HG03095 (cell line): ENCODE measurements at regions not wholly inside any gene's neighbourhood (a gene's known extent, or its start where the extent isn't known, plus 50 kb on each side); places are given as distances from the start of the nearest gene placed in this dataset.
"Not testable (repeated sequence)": the region's sequence is repeated elsewhere in the genome, so short reads cannot be mapped to it uniquely, and the experiment has no call there.

Source experiments
- ATAC-seq: cut with Tn5 transposase; IDR thresholded peaks from one replicate; pipeline ENCODE4 v1.9.1; 2021; ENCODE audit warnings: moderate library complexity; ENCODE audit not compliant: unreplicated experiment

DNA sequence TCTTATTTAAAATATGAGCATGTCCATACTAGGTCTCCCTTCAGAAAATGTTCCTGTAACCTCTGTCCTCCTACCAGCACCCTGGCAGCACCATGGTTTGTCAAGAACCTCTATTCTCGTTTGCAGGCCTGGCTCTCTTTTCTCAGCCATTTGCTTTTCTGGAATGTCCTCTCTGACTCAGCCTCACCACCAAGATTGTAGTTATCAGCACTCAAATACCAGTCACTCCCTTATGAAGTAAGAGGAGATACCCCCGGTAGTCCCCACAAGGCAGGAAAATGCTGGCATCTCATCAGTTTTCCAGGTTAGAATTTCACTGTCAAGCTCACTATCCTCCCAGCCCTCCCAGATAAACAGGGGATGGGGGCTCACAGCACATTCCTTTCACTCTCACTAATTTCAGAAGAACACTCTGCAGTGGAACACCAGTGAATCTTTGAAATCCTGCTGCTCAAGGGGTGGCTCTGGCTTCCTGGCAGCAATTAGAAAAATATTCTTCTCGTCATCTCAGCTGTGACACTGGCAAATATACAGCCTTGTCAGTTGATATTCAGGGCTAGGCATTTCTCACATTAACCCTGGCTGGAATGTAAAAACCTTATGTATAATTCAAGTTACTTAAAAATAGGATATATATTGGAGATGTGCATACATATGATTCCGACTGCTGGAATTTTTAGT is 129.2 kb downstream of the TBX18 start:
- ATAC-seq: no peak

DNA sequence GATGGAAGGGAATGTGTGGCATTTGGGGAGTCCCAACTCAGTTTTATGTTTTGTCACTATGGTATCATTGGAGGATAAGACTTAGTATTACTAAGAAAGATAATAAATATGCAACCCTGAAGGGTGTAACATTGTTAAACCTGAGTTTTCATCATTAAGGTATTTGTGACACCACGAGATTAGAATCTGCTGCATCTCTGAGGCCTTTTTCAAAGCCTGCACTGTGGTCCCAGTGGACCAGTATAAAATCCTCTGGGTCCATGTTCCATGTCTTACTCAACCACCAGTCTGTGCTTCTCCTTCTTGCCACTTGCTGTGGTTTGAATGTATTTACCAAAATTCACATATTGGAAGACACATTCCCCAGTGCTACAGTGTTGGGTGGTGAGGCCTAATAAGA is 130.6 kb downstream of the TBX18 start:
- no peak for ATAC-seq

DNA sequence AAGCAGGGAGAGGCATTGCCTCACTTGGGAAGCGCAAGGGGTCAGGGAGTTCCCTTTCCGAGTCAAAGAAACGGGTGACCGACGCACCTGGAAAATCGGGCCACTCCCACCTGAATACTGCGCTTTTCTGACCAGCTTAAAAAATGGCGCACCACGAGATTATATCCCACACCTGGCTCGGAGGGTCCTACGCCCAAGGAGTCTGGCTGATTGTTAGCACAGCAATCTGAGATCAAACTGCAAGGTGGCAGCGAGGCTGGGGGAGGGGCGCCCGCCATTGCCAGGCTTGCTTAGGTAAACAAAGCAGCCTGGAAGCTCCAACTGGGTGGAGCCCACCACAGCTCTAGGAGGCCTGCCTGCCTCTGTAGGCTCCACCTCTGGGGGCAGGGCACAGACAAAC is 137.9 kb downstream of the TBX18 start:
- not testable (repeated sequence) for ATAC-seq

DNA sequence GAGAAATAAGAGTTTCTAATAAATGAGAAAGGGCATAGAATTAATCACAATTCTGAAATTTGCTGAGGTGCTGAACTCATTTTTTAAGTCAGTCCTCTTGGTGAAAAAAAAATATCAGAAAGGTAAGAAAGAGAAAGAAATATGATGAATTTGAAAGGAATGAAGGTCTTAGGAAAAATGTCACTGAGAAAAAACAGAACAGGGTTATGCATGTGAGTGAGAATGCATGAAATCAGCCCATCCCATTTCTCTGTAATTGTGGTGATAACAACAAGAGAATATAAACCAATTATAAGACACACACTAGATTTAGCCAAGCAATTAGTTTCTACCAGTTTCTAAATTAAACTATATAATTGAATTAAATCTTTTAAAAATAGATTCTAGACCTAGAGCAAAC is 138.9 kb downstream of the TBX18 start:
- ATAC-seq: no peak

DNA sequence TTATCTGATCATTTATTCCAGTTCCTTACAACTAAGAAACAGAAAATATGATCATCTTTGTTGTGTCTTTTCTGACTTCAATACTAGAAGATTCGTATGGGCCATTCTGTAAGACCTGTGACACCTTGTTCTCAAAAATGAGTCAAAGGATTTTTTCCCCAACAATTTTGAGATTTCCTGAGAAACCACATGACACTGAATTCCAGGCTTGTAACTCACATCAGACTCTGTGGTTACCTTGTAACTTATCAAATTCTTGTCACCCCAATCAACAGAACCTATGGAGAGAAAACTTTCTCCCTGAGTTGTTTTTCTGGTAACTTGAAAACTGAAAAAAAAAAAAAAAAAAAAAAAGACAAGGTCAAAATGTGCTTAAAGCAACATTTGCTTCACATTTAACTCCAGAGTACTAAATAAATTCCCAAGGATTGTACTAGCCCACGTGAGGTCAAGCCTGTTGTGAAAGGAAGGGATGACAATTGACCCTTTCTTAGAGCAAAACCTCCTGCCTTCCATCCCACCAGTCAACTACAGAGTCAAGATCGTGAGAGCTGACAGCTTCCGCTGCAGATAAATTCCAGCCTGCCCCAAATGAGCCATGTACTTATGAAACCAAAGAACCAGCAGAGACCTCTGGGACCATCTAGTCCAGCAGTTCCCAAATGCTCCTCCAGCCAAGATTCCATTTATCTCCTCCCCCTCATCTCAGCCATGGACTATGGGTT is 140.3 kb downstream of the TBX18 start:
- no peak for ATAC-seq

DNA sequence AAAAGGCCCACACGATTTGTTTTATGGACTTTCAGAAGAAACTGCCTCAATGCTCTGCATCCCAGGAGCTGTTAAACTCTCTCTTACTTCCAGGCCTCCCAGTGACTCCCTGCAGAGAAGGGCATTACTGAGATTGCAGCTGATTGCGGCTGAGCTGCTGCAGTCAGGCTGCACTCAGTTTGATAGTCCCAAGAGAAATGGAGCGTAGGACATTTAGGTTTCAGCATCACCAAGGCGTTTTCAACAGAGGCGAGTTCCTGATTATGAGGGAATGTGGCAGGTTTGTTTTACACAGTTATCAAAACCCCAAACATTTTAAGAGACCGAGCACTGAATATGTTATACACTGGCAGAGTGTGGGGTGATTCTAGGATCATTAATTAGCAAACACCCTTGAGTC is 145.6 kb downstream of the TBX18 start:
- no peak for ATAC-seq

DNA sequence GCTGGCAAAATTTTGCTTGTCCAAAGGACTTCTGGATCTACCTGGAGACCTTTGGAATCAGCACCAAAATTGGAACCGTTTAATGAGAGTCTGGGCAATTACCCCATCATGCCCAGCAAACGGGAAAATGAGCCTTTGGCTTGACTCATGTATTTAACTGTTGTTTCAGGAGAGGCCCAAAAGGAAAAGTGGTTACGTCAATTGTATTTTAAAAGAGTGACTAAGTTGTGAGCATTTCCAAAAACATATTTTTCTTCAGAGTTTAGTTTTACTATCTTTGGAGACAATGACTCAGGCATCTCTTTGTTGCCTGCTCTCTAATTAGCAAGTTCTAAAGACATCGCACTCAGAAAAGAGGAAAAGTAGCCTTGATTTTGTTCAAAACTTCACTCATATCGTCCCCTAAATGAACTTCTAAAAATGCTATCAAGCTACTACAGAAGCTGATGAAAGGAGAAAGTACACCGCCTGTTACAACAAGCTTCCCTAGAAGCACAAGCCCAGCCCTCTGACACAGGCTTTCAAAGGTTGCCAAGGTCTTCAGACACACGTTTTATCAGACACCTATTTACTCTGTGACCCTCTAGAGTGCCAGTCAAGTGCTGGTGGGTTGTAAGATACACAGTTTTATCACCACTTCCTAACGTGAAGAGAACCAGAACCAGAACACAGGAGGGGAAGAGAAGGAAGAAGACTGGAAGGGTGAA is 146.2 kb downstream of the TBX18 start:
- no peak for ATAC-seq

DNA sequence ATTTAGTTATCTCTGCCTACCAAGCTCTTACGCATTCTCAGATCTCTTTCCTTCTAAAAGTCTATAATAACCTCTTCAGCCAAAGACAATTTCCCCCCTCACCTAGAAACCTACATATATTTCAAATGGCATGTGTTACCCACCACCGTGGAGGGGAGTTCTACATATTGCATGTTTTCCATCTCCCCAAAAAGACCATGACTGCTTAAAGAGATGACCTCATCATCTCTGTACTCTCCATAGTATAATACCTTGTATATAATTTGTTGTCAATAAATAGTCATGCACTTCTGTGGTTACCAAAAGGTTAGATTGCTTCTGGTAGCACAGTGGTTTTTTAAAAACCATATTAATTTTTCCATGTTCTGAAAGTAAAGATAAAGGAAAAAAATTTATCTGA is 148.4 kb downstream of the TBX18 start:
- ATAC-seq: no peak

DNA sequence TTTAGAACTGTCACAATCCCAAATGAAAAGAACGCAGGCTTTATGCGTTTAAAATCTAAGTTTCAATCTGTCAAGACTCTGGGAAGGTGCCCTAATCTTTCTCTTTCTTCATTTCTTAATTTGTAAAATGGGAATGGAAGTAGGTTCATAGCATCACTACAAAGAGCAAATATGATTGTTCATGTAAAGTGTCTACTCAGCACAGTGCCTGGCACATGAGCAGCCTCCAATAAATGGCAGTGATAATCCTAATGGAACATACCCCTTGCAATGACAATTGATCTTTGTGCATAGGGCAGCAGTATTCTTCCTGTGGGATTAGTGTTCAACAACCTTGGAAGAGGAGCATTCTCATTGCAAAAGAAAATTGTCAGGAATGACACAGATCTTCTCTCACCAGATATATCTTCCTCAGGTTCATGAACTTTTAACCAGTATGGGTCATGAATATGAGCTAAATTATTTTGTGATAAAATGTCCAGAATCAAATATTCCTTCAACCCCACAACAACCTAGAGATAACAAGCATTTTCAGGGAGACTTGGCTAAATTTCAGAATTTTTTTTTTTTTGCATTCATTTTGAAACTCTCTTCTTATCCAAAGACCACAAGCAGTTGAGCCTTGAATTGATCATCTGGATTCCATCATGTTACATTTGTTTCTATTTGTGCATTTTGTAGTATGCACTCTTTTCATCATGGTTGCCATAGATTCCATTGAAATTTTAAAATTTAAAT is 149.1 kb downstream of the TBX18 start:
- ATAC-seq: no peak

DNA sequence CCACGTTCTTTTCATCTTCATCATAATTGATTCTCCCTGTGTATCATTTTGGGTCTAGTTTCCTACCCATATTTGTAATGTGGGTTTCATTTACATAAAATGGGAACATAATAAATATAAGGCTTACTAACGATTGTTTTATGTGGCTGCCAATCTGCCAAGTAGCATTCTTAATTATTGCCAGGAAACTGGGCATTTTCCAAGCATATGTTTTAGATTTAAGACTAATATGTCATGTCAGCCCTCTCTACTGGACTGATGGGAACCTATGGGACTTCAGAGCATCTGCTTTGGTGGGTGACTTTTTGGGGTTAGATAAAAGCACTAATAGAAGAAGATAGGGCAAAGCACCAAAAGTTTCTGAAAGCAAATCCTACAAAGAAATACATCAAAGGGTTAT is 157.5 kb downstream of the TBX18 start:
- ATAC-seq: no peak

DNA sequence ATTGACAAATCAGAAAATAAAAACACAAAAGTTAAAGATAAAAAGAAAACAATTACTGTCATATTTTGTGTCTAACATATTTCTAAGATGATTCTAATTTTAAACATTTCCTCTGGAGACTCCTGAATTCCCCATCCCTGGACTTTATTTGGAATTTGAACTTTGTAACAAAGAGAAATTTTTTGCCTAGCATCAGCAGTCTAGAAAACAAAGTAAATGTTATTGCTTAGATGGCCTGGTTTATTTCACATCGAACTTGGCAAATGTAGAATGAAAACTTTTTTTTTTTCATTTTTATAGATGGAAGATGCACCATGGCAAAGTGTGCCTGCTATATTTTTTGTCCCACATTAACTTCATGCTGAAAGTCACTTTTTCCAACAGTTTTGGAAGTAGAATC is 159.1 kb downstream of the TBX18 start:
- ATAC-seq: no peak

DNA sequence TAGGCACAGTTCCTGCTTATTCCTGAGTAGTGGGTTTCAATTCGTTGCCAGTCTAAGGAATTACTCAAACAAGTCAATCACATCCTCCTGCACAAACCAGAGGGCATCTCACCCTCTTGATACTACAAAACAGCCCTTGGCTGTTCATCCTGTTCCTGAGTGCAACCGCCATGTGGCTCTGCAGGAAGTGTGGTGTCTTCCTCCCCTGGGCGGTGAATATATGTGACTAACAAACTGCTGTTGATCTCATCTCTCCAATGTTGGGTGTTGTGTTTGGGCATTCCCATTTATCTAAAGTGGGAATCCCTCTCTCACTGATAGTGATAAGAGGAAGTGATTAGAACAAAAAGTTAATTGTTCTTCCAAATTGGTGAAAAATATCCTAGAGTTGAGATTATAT is 163.0 kb downstream of the TBX18 start:
- ATAC-seq: no peak

DNA sequence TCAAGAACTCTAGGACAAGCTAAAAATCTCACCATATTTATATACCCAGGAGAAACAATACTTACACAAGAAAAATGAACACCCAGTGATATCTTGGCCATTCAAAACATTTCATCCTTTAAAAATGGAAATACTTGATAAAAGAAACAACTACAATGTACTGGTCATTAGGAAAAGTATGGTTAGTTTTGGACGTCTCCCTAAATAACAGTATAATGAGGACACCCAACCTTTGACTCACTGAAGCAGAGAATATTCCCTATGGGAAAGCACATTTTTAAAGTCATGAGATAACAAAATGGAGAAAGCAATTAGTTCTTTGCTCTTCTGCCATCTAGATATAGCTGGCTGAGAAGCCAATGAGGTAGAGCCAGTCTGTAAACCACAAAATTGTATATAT is 164.4 kb downstream of the TBX18 start:
- ATAC-seq: no peak

DNA sequence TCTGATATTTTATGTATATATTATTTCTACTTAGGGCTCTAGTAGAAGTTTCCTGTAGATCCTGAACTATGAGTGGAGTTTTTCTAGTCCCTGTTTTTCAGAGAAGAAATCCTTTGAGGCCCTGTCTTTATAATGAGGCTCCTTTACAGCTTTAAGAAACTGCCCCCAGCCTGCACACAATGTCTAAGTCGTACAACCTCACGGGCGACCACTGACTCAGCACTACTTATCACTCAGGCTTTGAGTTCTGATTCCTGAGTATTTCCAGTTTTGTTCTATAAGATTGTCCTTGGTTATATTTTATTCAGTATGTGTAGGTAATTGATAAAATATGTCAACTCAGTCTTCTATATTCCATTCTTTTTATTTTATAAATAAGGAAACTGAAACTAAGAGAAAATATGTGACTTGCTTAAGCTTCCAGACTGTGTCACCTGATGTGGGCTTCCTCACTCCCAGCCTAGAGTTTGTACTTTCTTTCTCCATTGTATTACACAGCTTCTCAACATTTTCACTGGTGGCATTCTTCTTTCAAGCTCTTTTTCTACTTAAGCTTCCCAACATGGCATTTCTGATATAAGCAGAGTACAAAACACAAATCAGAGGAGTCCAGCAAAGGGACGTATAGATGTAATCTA is 167.0 kb downstream of the TBX18 start:
- ATAC-seq: no peak

DNA sequence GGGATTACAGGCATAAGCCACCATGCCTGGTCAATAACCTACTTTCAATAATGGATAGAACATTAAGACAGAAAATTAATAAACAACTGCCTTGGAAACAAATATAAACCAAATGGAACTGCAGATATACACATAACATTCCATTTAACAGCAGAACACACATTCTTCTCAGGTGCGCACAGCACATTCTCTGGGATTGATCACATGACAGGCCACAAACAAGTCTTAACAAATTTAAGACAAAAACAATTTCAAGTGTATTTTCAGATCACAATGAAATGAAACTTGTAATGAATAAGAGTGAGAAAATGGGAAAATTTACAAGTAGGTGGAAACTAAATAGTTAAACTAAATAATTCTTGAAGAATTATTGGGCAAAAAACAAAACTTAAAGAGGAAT is 167.9 kb downstream of the TBX18 start:
- ATAC-seq: no peak

DNA sequence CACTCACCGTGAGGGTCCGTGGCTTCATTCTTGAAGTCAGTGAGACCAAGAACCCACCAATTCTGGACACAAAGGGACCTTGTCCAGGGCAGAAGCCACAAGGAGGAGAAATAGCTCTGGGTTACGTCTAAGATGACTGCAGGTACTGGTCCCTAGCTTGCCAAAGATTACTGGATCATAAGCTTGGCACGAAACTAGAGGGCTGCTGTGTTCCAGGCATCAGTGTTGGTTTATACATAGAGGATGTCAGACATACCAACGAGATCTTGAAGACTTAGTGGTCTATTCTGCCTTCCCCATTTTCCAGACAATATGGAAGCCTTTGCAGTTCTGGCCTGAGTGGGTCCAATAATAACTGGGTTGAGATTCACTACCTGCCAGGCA is 175.7 kb downstream of the TBX18 start:
- no peak for ATAC-seq

DNA sequence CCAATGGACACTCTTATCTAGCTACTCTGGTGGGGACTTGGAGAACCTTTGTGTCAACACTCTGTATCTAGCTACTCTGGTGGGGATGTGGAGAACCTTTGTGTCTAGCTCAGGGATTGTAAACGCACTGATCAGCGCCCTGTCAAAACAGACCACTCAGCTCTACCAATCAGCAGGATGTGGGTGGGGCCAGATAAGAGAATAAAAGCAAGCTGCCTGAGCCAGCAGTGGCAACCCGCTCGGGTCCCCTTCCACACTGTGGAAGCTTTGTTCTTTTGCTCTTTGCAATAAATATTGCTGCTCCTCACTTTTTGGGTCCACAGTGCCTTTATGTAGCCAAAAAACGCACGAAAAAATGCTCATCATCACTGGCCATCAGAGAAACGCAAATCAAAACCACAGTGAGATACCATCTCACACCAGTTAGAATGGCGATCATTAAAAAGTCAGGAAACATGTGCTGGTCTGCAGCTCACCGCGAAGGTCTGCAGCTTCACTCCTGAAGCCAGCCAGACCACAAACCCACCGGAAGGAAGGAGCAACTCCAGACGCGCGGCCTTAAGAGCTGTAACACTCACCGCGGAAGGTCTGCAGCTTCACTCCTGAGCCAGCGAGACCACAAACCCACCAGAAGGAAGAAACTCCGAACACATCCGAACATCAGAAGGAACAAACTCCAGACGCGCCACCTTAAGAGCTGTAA is 176.3 kb downstream of the TBX18 start:
- not testable (repeated sequence) for ATAC-seq

DNA sequence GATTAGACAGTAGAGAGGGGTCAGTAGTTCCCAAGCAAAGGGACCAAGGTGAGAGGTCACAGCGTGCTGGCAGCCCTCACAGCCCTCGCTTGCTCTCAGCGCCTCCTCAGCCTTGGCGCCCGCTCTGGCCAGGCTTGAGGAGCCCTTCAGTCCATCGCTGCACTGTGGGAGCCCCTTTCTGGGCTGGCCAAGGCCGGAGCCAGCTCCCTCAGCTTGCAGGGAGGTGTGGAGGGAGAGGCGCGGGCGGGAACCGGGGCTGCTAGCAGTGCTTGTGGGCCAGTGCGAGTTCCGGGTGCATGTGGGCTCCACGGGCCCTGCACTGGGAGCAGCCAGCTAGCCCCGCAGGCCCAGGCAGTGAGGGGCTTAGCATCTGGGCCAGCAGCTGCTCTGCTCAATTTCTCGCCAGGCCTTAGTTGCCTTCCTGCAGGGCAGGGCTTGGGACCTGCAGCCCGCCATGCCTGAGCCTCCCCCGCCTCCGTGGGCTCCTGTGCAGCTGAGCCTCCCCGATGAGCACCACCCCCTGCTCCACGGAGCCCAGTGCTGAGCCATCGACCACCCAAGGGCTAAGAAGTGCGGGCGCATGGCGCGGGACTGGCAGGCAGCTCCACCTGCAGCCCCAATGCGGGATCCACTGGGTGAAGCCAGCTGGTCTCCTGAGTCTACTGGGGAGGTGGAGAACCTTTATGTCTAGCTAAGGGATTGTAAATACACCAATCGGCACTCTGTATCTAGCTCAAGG is 177.0 kb downstream of the TBX18 start:
- ATAC-seq: not testable (repeated sequence)

DNA sequence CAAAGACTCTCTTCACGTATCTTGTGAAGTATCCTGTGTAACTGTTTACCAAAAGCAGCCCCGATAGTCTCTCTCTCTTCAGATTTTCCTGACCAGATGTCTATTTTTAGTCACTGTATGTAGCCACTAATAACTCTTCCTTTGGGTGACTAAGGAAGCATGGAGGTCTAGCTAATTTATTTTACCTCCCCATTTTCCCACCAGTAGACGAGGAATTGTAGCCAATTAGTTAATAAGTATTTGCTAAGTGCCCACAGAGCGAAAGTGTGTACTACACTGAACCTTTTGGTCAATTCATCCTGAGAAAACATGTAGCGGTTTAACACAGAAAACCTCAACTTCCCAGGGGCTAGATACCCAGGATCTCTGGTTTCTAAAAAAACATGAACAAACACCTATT is 180.6 kb downstream of the TBX18 start:
- ATAC-seq: no peak

DNA sequence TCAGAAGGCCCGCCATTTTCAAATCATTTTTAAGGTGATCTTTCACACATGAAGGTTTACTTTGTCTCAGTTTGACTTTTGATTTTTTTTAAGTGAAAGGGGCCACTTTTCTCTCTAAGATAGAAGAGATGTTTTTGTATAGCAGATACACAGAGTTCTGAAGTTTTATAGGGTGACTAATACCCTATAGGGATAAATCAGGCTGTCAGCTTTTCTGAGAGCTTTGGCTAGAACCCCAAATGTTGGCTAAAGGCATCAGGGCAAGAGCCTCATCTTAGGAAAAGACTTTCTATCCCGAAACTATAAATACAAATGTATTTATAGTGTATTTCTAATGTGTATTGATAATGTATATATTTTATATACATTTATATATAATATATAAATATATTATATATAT is 181.4 kb downstream of the TBX18 start:
- no peak for ATAC-seq
